RCC 7860 (cell line): ENCODE measurements at regions not wholly inside any gene's neighbourhood (a gene's known extent, or its start where the extent isn't known, plus 50 kb on each side); places are given as distances from the start of the nearest gene placed in this dataset.

ENCODE experiments used
- DNase-seq: peaks from one replicate; pipeline ENCODE4 v3.0.0-alpha.2; 2015; ENCODE audit warnings: low spot score
- FAIRE-seq: peaks from 2 replicates; lab custom pipeline; 2012; peaks lifted over from hg19 to GRCh38; lab: Jason Lieb, UNC

DNA sequence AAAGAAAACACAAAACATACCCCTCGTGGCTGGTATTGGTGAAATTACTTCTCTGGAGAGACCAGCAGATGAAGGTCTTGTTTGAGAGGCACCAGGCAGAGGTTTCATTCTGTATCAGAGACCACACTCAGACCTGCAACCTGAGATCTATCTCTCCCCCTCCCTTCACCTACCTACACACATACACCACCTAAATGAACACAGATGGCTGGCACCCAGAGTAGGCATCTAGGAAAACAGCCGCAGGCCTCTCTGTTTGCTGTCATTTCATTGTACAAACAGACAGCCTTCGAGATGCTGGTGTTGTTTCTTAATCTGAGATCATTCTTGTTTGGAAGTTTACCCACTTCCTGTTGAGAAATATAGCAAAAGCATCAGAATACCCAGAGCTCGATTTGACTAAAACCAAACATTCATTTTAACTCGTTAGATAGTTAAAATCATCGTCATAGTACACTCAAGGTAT is 173.9 kb upstream of the SLC25A13 start:
- FAIRE-seq: no peak
- DNase-seq: no peak

DNA sequence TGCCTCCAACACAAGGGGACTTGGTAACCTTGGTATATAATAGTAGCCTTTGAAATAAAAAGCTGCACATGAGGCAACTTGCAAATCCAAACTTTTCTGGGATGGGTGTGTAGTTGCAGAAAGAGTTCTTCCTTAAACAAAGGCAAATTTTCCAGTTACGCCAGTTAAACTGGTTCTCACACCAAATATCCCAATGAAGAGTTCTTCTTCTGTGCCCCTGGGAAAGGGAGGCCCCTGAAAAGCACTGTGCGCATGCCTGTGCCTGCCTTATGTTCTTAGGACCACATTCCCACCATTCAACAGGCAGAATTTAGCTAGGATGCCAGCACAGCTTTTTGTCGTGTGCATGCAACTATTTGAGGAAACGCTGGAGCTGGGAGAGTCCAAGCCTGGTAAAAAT is 164.8 kb upstream of the SLC25A13 start:
- DNase-seq: no peak
- no peak for FAIRE-seq

DNA sequence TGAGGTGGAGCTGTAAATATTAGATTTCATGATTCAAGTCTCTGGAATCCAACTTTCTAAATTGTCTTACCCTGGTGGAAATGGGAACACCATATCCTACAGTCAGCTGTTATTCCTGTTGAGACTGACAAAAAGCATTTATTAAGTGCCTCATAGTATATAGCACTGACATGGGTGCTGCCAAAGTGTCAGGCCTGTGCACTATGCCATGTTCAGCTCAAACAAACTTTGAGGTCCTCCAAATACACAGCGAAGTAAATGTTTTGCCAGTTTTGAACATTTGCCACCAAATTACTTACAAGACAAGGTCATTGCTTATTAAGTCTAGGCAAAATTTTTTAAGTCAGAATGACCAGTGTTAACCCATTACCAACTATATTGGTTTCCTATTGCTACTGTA is 162.9 kb upstream of the SLC25A13 start:
- DNase-seq (no peak), FAIRE-seq (no peak)

DNA sequence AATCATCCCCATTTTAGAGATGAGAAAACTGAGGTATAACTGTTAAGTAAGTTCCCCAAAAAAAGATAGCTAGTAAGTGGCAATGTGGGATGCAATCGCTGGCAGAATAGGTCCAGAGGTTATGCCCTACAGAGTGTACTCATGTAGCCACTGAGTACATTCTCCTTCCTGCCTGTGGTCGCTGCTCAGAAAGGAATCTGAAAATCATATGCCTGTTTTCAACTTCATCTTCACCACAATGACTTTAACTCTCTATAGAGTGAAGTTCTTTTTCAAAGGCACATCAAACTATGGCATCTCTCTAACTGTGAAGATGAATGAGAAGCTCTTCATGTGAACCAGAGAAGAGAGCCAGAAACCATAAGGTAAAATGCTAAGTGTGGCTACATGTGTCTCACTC is 162.2 kb upstream of the SLC25A13 start:
- FAIRE-seq (no peak), DNase-seq (no peak)

DNA sequence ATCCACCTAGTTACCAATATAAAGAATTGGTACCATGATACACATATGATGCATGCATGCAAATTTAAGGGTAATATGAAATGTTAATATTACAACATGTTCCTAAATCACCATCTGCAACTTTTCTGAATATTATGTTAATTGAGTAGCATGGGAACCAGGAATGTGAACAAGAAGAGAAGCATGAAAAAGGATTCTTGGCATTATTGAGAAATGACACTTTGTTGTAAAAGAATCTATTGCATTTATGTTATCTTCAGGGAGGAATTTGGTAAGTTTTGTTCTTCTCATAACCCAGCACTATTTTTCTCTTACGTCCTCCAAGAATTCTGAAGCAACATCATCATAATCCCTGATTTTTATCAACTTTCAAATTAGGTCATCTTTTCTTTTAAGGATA is 159.9 kb upstream of the SLC25A13 start:
- no peak for DNase-seq
- no peak for FAIRE-seq

DNA sequence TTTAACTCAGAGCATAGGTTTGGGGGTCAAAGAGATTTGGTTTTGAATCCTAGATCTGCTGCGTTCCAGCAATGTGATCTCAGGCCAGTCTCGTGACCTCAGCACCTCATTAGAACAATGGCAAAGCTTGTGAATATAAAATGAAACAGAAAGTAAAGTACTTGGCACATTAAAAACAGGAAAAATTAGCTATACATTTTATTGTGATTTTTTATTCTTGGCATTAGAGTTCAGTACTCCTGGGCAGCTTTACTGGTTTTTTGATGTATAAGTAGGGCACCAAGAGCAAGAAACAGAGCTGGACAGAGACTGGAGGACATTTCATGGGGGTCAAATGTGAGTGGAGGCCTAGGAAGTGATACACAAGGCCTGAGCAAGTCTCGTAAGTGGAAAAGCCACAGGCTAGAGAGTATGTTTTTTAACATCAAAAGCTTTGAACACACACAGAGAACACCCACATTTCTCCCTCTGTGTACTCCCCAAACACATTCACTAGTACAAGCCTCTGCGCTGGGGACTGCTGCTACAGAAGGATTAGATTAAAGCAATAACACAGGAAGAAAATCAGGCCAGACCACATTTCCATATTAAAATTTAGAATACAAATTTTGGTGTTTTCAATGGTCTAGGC is 157.2 kb upstream of the SLC25A13 start:
- no peak for FAIRE-seq
- no peak for DNase-seq

DNA sequence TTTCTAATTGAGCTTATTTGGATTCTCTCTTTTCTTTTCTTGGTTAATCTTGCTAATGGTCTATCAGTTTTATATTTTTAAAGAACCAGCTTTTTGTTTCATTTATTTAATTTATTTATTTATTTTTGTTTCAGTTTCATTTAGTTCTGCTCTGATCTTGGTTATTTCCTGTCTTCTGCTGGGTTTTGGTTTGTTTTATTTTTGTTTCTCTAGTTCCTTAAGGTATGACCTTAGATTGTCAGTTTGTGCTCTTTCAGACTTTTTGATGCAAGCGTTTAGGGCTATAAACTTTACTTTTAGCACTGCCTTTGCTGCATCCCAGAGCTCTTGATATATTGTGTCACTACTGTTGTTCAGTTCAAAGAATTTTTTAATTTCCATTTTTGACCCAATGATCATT is 149.7 kb upstream of the SLC25A13 start:
- FAIRE-seq: no peak
- DNase-seq: no peak

DNA sequence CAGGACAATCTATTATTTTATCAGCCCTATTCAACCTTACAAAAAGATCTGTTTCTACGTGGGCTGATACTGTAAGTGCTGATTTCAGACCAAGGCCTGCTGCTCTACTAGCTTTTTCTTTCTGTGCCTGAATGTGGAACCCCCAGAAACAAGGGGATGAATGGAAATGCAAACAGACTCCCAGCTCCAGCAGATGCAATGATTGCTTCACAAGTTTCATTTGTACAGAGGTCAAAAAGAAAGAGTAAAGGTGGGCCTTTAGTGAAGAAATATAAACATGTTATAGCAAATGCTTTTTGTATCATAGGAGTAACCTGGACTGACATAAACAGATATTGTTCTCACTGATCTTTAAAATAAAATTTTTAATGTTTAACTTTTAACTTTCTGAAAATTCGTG is 130.2 kb upstream of the SLC25A13 start:
- DNase-seq (no peak), FAIRE-seq (no peak)

DNA sequence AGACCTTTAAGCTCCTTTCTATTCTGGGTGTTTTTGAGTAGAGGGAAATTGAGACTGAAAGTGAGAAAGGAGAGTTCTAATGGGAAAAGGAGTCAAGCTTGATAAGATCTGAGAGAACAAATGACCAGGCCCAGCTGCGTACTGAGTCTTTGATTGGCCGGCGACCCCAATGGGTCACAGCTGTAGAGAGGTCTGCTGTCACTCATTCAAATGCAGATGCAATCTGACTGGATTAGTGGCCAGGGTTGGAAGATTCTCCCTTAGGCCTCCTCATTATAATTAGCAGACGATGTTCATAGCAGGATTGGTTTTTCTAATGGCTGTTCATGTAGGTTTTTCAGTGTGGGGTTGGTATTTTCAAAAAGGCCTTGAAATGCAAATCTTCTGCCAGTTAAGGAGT is 127.2 kb upstream of the SLC25A13 start:
- DNase-seq (no peak), FAIRE-seq (no peak)

DNA sequence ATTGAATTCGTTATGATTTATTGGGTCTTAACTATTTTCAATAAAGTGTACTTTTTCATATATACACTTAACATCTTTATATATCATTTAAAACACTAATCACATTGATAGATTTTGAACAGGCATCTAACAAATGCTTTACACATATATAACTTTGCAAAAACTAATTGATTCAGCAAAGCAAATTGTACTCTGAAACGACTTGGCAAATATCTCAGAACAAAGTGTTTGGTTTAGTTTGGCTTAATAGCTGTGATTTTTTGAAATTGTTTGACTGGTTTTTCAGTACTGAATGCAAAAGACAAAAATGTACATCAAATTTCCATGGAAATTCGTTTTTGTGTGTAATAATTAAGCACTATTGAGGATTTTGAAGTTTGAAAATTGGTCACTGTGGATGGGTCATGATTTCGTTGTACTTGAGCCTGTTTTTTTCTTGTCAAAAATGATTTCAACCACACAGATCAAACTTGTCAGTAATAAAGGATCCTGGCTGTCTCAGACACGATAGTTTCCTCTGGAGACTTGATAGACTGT is 125.3 kb upstream of the SLC25A13 start:
- FAIRE-seq: no peak

DNA sequence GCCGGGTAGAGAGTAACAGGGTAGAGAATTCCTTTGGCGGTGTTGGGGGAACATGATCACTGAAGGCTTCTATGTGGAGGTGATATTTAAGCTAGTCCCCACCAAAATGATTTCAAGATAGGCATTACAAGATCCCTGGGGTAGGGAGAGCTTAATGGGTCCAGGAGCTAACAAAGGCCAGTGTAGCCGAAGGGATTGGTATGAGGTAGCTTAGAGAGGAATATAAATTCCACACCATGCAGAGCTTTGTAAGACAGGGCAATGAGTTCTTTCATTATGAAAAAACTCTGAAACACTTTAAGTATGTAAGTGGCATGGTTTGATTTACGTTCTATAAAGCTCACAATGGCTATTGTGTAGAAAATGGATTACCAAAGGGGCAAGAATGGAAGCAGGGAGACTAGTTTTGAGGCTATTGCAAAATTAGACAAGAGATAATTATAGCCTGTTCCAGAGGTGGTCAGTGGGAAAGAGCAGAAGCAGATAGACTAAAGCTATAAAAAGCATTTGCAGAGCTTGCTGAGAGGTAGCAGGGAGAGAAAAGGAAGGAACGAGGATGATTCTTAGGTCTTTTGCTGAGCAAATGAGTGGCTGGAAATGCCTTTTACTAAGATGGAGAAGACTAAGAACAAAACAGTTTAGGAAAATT is 119.7 kb upstream of the SLC25A13 start:
- no peak for FAIRE-seq
- no peak for DNase-seq

More for the DNA sequence above, 125.3 kb upstream of the SLC25A13 start:
- no peak for DNase-seq

DNA sequence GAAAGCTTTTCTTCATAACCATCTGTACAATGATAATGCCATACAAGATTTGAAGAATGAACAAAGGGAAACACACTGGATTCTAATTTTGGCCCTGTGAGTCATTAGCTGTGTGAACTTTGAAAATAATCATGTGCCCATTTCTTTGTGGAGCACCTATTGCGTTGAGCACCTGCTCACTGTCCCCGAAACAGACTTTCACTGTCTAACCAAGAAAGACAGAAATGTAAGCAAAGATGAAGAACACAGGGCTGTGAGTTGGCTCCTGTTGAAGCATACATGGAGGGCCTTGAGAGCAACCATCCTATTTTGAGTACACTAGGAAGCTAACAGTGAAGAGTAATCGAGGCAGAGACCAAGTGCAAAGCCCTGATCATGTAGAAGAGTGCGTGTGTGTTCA is 118.4 kb upstream of the SLC25A13 start:
- FAIRE-seq: no peak
- DNase-seq: no peak

DNA sequence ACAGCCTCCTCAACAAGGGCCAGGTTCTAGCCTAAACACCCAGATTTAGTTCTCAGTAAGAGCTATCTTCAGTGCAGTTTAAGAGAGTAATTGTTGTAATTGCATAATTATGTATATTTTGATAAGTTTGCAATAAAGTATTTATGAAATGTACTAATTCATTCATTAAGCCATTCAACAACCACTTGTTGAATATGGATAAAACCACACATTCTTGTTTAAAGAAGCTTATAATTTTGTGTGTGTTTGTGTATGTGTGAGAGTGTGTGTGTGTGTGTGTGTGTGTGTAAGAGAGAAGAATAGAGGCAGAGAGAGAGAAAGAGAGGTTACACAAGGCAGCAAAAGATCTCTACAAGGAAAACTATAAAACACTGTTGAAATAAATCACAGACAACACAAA is 115.0 kb upstream of the SLC25A13 start:
- FAIRE-seq: no peak
- DNase-seq: no peak

DNA sequence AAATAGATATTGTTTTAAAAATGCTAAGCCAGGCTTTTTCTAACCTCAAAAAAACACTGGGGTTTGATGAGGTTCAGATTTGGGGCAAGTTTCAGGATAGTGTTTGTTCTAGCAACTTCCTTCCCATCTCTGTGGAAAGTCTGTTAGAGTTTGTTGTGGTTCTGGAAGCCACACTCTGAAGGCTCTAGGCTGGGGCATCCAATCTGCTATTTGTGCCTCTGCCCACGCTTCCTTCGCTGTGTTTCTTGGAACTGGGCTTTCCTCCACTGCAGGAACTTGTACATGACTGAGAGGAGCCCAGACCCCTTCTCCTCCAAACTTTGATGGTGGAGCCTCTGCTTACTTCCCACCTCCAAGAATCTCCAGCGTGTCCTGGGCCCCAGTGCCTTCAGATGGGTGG is 108.5 kb upstream of the SLC25A13 start:
- DNase-seq (no peak), FAIRE-seq (no peak)

DNA sequence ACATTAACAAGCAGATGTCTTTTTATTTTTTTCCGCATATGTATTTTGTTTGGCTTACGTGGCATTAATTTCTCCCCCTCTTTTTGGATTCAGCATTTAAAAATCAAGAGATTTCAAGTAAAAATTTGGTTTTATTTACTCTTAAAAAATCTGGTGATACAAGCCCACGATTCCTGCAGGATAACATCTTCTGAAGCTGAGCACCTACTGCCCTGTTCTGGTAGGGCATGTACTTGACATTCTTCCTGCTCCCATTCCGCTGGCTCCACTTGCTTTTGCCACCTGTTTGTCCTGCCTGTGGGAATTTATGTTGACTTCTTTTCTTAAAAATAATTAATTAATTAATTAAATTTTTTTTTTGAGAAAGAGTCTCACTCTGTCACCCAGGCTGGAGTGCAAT is 105.2 kb upstream of the SLC25A13 start:
- FAIRE-seq: no peak
- DNase-seq: no peak

DNA sequence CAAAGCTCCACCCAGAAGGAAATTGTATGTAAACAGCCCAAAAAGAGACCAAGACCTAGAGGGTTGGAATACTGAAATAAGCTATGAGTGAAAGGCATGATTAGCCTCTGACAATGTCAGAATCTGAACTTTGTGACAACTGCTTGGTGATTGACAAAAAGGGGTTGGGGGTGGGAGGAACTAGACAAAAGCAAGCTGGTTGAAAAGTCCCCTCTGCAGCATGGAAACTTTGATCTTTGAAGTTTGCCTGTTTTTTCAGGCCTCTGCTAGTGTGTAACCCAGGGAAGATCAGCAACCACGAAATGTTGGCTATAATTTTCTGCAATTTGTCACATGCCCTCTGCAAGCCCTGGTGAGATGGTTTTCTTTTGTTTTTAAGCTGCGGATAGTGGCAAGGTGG is 104.8 kb upstream of the SLC25A13 start:
- DNase-seq (no peak), FAIRE-seq (no peak)

DNA sequence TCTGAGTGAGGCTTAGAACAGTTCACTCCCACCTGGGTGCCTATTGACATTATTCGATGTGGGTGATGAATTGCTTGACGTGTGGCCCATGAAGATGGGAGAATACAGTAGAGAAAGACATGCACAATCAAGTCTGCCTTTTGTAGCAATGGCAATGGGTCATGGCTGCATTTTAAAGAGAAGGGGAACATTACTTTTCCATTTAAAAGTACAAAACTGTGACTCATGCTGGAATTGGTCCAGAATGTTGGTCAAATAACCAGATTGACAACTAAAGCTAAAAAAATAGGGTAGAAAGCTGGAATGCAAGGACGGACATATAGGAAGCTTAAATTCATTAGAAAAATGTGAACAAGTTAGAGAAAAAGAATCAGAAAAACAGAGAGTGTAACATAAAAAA is 104.1 kb upstream of the SLC25A13 start:
- no peak for DNase-seq
- FAIRE-seq: peak; percentile 46

DNA sequence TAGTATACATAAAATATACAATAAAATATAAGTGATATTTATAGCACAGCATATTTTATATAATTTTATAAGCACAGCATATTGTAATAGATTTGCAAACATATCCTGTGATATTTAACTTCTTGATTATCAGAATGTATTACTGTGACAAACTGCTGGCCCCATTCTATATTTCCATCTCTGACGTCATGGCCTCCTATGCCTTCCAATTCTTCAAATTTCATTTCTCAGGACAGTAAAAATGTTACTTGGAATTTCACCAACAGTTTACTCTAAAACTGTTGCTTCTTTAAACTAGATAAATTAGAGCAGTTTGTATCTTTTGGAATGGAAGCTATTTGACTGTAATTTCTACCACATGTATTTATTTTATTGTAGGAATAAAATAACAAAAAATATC is 102.5 kb upstream of the SLC25A13 start:
- no peak for DNase-seq
- no peak for FAIRE-seq

DNA sequence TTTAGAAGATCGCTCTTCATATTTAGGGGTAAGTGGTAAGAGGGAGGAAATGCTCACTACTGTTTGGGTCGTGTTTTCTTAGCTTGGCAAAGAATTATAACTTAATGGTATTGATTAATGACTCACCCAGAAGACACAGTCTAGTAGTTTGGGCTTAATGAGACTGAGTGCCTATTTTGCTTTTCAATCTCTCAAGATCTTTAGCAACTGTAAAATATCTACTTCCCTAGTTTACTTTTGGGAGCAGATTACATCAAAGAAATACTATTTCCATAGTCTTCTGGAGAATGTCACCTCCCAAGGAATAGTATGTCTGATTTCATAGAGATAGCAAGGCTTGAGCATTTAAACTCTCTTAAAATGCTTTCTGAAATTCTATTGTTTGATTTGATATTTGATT is 100.5 kb upstream of the SLC25A13 start:
- DNase-seq (no peak), FAIRE-seq (no peak)

DNA sequence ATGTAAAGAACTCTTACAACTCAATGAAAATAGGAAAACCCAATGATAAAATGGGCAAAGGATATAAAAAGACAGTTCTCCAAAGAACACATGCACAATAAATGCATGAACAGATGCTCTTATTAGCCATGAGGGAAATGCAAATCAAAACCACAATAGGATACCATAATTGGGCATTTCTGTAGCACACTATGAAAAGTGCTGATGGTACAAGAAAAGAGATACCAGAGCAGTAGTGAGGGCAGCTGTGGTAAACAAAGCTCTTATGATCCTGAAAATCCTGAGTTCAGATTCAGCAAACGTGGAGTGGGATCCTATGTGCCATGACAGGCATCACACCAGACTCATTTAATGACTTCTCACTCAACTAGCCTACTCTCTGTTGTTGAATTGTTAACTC is 96.7 kb upstream of the SLC25A13 start:
- FAIRE-seq (no peak), DNase-seq (no peak)

DNA sequence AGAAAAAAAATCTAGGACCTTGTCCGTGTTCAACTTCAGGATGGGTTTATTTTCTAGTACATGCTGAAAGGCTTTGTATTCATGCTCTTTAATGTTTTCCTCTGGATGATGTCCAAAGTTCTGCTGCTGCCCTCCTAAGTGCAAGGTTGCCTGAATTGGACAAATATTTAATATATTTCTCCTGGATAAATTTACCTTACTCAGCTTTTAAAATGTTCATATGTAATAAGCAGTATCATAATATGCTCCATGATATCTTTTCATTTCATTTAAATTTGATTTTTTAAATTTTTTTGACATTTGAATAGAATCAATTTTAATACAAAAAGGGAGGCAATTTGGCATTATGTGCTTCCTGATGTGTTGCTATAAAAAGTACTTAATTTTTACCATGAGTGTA is 95.9 kb upstream of the SLC25A13 start:
- FAIRE-seq (no peak), DNase-seq (no peak)

DNA sequence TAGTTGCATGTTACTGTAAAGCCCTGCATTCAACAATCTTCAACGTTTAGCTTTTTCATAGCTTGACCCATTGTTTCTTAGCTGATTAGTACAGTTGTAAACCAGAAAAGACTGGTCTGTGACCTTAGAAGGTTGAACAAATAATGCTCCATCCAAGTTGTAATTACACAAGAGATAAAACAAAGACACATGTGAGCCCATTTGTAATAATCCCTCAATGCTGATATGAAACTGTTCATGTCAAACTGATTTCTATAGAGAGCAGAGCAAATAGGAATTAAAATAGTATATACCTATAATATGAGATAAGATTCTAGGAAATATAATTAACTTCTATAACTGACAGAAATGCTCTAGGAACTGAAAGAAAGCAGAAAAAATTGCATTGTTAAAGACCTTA is 94.7 kb upstream of the SLC25A13 start:
- no peak for FAIRE-seq
- no peak for DNase-seq

DNA sequence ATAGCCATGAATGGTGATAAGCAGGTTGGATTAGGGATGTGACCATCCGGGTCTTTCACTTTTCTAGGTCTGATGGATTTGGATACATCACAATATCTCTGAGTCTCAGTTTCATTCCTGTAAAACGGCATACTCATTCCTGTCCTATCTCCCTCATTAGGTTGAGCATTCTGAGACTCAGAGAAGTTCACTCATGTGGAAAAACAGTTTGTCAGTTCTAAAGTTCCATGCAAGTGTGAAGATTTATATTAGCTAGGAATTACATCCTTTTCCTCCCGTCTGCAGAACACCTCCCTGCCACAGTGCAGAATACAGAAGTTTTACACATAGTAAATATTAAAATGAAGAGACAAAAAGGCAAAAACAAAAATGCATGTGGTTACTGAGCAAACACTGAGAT is 94.2 kb upstream of the SLC25A13 start:
- no peak for FAIRE-seq
- no peak for DNase-seq
